ENCODE measurements at regions not wholly inside any gene's neighbourhood (a gene's known extent, or its start where the extent isn't known, plus 50 kb on each side); places are given as distances from the start of the nearest gene placed in this dataset.

GRCh38 chr10:120372917-120373316, 84.1 kb upstream of the PLPP4 start:
- Histone ChIP-seq H3K27ac (no peak overlapping the region), H3K4me3 (no peak overlapping the region), H3K4me1 (peaks cover 3% of the 10 kb centered on the region), H3K9me3 (no peaks in the 10 kb centered on the region), H3K27me3 (no peaks in the 10 kb centered on the region), H3K36me3 (no peaks in the 10 kb centered on the region)
- WGBS = 70% methylated on average over 4 of the region's 4 CpGs
- no peak for TF ChIP-seq EP300 (IDR thresholded peaks at IDR 0.05)
- TF ChIP-seq POLR2AphosphoS5 (IDR thresholded peaks at IDR 0.05) = no peak
- TF ChIP-seq POLR2A (IDR thresholded peaks at IDR 0.05) = no peak
- TF ChIP-seq, protein P1, sequence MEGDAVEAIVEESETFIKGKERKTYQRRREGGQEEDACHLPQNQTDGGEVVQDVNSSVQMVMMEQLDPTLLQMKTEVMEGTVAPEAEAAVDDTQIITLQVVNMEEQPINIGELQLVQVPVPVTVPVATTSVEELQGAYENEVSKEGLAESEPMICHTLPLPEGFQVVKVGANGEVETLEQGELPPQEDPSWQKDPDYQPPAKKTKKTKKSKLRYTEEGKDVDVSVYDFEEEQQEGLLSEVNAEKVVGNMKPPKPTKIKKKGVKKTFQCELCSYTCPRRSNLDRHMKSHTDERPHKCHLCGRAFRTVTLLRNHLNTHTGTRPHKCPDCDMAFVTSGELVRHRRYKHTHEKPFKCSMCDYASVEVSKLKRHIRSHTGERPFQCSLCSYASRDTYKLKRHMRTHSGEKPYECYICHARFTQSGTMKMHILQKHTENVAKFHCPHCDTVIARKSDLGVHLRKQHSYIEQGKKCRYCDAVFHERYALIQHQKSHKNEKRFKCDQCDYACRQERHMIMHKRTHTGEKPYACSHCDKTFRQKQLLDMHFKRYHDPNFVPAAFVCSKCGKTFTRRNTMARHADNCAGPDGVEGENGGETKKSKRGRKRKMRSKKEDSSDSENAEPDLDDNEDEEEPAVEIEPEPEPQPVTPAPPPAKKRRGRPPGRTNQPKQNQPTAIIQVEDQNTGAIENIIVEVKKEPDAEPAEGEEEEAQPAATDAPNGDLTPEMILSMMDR (IDR thresholded peaks at IDR 0.05) = no peak
- no peak for DNase-seq (ENCODE audit: low spot score in 2 of 2)

DNA sequence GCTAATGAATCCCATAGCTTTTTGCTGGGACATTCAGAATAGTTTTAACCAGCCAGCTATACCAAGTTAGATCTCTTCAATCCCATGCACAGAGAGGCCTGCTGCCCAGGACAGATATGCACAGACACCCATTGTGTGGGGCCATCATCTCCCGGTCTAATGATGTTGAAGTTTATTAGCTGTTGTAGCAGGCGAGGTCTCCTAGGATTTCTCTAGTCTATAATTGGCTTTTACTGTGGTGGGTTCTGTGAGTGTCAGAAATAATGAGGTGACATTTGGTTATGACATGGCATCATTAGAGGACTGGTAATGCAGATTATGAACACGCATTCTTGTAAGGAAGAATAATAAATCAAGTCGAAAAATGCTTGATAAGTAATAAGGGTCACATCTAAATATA, 81.4 kb upstream of the PLPP4 start:
- DNase-seq (ENCODE audit: low spot score in 2 of 2) = no peak
- no peak for TF ChIP-seq POLR2AphosphoS5 (IDR thresholded peaks at IDR 0.05)
- TF ChIP-seq EP300 (IDR thresholded peaks at IDR 0.05) = no peak
- TF ChIP-seq POLR2A (IDR thresholded peaks at IDR 0.05) = no peak
- TF ChIP-seq, protein P1 (IDR thresholded peaks at IDR 0.05) = no peak
- H3K36me3 ChIP-seq = no peaks in the 10 kb centered on the region
- H3K27ac ChIP-seq = no peak overlapping the region
- WGBS = 82% methylated on average over 4 of the region's 4 CpGs
- H3K9me3 ChIP-seq = no peaks in the 10 kb centered on the region
- no peak overlapping the region for H3K4me3 ChIP-seq
- no peaks in the 10 kb centered on the region for H3K27me3 ChIP-seq
- peaks cover 3% of the 10 kb centered on the region for H3K4me1 ChIP-seq

DNA sequence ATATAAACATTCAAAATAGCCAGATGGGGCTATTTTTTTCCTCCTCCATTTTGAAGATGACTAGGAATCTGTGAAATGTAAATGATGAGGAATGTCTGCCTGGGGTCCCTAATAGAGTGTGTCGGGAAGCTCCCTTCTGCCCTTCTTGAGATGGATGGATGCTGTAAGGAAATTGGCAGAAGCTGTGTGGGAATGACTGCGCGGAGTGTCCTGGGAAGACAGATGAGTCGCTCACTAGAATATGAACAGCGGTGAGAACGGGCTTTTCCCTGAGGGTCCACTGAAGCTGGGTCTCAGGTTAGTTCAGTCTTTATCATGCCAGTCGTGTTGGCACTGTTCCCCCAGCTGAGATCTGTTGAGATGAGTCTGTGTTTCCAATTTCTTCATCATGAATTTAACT, 75.1 kb upstream of the PLPP4 start:
- no peak overlapping the region for H3K27ac ChIP-seq
- H3K4me1 ChIP-seq = no peaks in the 10 kb centered on the region
- H3K4me3 ChIP-seq = no peak overlapping the region
- H3K27me3 ChIP-seq = no peaks in the 10 kb centered on the region
- no peaks in the 10 kb centered on the region for H3K9me3 ChIP-seq
- TF ChIP-seq, protein P1 (IDR thresholded peaks at IDR 0.05) = no peak
- DNase-seq (ENCODE audit: low spot score in 2 of 2) = no peak
- 51% methylated on average over 7 of the region's 7 CpGs for WGBS
- H3K36me3 ChIP-seq = no peaks in the 10 kb centered on the region

- WGBS = 78% methylated on average over 1 of the region's 1 CpG
- Histone ChIP-seq H3K4me3 (no peak overlapping the region), H3K36me3 (no peaks in the 10 kb centered on the region), H3K4me1 (no peaks in the 10 kb centered on the region), H3K9me3 (no peaks in the 10 kb centered on the region), H3K27ac (no peak overlapping the region), H3K27me3 (no peaks in the 10 kb centered on the region)
- TF ChIP-seq POLR2A (IDR thresholded peaks at IDR 0.05) = no peak
- TF ChIP-seq, protein P1 (IDR thresholded peaks at IDR 0.05) = no peak
- no peak for TF ChIP-seq POLR2AphosphoS5 (IDR thresholded peaks at IDR 0.05)
- no peak for TF ChIP-seq EP300 (IDR thresholded peaks at IDR 0.05)
- DNase-seq (ENCODE audit: low spot score in 2 of 2) = no peak
Measured at GRCh38 chr10:120382360-120382759, 74.7 kb upstream of the PLPP4 start.

- no peaks in the 10 kb centered on the region for H3K27me3 ChIP-seq
- 50% methylated on average over 4 of the region's 4 CpGs for WGBS
- H3K4me3 ChIP-seq = no peak overlapping the region
- H3K9me3 ChIP-seq = no peaks in the 10 kb centered on the region
- no peak for DNase-seq (ENCODE audit: low spot score in 2 of 2)
- H3K4me1 ChIP-seq = no peaks in the 10 kb centered on the region
- no peak overlapping the region for H3K27ac ChIP-seq
- no peaks in the 10 kb centered on the region for H3K36me3 ChIP-seq
- TF ChIP-seq POLR2A (IDR thresholded peaks at IDR 0.05) = no peak
- TF ChIP-seq EP300 (IDR thresholded peaks at IDR 0.05) = no peak
- TF ChIP-seq, protein P1 (IDR thresholded peaks at IDR 0.05) = no peak
- TF ChIP-seq POLR2AphosphoS5 (IDR thresholded peaks at IDR 0.05) = no peak
Measured at GRCh38 chr10:120385992-120386391, 71.0 kb upstream of the PLPP4 start.
